Hepatic stellate cell (primary cell): ENCODE measurements at regions not wholly inside any gene's neighbourhood (a gene's known extent, or its start where the extent isn't known, plus 50 kb on each side); places are given as distances from the start of the nearest gene placed in this dataset.

Source experiments
- DNase-seq: peaks from one replicate; pipeline ENCODE4 v3.0.0; 2011; ENCODE audit warnings: low spot score

GRCh38 chr4:14641871-14642270, 360.4 kb upstream of the CPEB2 start:
- no peak for DNase-seq

GRCh38 chr4:14644580-14645282, 357.6 kb upstream of the CPEB2 start:
- DNase-seq, result no peak

- no peak for DNase-seq
Measured at GRCh38 chr4:14646831-14647230, 355.4 kb upstream of the CPEB2 start.

GRCh38 chr4:14650127-14650526, 352.2 kb upstream of the CPEB2 start:
- DNase-seq, result no peak

GRCh38 chr4:14652522-14652921, 349.8 kb upstream of the CPEB2 start:
- DNase-seq, result no peak

GRCh38 chr4:14653338-14653737, 348.9 kb upstream of the CPEB2 start:
- no peak for DNase-seq

GRCh38 chr4:14659286-14659685, 343.0 kb upstream of the CPEB2 start:
- no peak for DNase-seq

GRCh38 chr4:14667624-14668151, 334.6 kb upstream of the CPEB2 start:
- DNase-seq, result no peak

- DNase-seq, result no peak
Measured at GRCh38 chr4:14668296-14668695, 334.0 kb upstream of the CPEB2 start.

GRCh38 chr4:14669371-14669770, 332.9 kb upstream of the CPEB2 start:
- no peak for DNase-seq

- no peak for DNase-seq
Measured at GRCh38 chr4:14671146-14671545, 331.1 kb upstream of the CPEB2 start.

- DNase-seq, result no peak
Measured at GRCh38 chr4:14675279-14675985, 326.8 kb upstream of the CPEB2 start.

GRCh38 chr4:14679906-14680305, 322.4 kb upstream of the CPEB2 start:
- DNase-seq, result no peak

GRCh38 chr4:14681330-14681729, 321.0 kb upstream of the CPEB2 start:
- no peak for DNase-seq

- no peak for DNase-seq
Measured at GRCh38 chr4:14693728-14694127, 308.6 kb upstream of the CPEB2 start.

GRCh38 chr4:14695095-14695845, 307.0 kb upstream of the CPEB2 start:
- no peak for DNase-seq

GRCh38 chr4:14700083-14700482, 302.2 kb upstream of the CPEB2 start:
- DNase-seq, result no peak

GRCh38 chr4:14700544-14700943, 301.7 kb upstream of the CPEB2 start:
- no peak for DNase-seq

- DNase-seq, result no peak
Measured at GRCh38 chr4:14701389-14701788, 300.9 kb upstream of the CPEB2 start.

GRCh38 chr4:14701896-14702295, 300.4 kb upstream of the CPEB2 start:
- no peak for DNase-seq

- DNase-seq, result no peak
Measured at GRCh38 chr4:14708574-14708973, 293.7 kb upstream of the CPEB2 start.

GRCh38 chr4:14711259-14711658, 291.0 kb upstream of the CPEB2 start:
- DNase-seq, result no peak

- DNase-seq, result no peak
Measured at GRCh38 chr4:14716691-14717090, 285.6 kb upstream of the CPEB2 start.
